ENCODE measurements at regions not wholly inside any gene's neighbourhood (a gene's known extent, or its start where the extent isn't known, plus 50 kb on each side); places are given as distances from the start of the nearest gene placed in this dataset.
A peak's percentile ranks its signal among the peaks of the same experiment; 100 is the strongest.

GRCh38 chr2:189249171-189249570 is 69.6 kb upstream of the COL5A2 start:
- Histone ChIP-seq H3K27me3 (ENCODE audit: control insufficient read depth in 2 of 2, insufficient read depth in 1 of 2, low read length in 1 of 2) (no peaks in the 10 kb centered on the region), H3K9me3 (ENCODE audit: control insufficient read depth in 2 of 2, insufficient read depth in 1 of 2, low read length in 1 of 2) (no peaks in the 10 kb centered on the region), H3K27ac (ENCODE audit: low read depth in 1 of 2, low read length in 1 of 2) (no peak overlapping the region), H3K4me1 (ENCODE audit: control insufficient read depth in 2 of 2, insufficient read depth in 2 of 2, low read length in 2 of 2) (no peaks in the 10 kb centered on the region), H3K36me3 (ENCODE audit: control insufficient read depth in 2 of 2, insufficient read depth in 2 of 2, low read length in 1 of 2) (no peaks in the 10 kb centered on the region), H3K4me3 (ENCODE audit: low read length in 2 of 2) (no peak overlapping the region)
- no peak for DNase-seq (ENCODE audit: low read depth in 6 of 9, low spot score in 9 of 9)

- no peaks in the 10 kb centered on the region for H3K36me3 ChIP-seq (ENCODE audit: control insufficient read depth in 2 of 2, insufficient read depth in 2 of 2, low read length in 1 of 2)
- no peak for DNase-seq (ENCODE audit: low read depth in 6 of 9, low spot score in 9 of 9)
- H3K4me3 ChIP-seq (ENCODE audit: low read length in 2 of 2) = no peak overlapping the region
- no peak overlapping the region for H3K27ac ChIP-seq (ENCODE audit: low read depth in 1 of 2, low read length in 1 of 2)
- H3K27me3 ChIP-seq (ENCODE audit: control insufficient read depth in 2 of 2, insufficient read depth in 1 of 2, low read length in 1 of 2) = no peaks in the 10 kb centered on the region
- 97% methylated on average over 5 of the region's 5 CpGs for WGBS
- no peaks in the 10 kb centered on the region for H3K9me3 ChIP-seq (ENCODE audit: control insufficient read depth in 2 of 2, insufficient read depth in 1 of 2, low read length in 1 of 2)
- H3K4me1 ChIP-seq (ENCODE audit: control insufficient read depth in 2 of 2, insufficient read depth in 2 of 2, low read length in 2 of 2) = no peaks in the 10 kb centered on the region
These were observed 70.3 kb upstream of the COL5A2 start for GRCh38 chr2:189249901-189250300.

- Histone ChIP-seq H3K27me3 (ENCODE audit: control insufficient read depth in 2 of 2, insufficient read depth in 1 of 2, low read length in 1 of 2) (no peaks in the 10 kb centered on the region), H3K27ac (ENCODE audit: low read depth in 1 of 2, low read length in 1 of 2) (no peak overlapping the region), H3K4me3 (ENCODE audit: low read length in 2 of 2) (no peak overlapping the region), H3K4me1 (ENCODE audit: control insufficient read depth in 2 of 2, insufficient read depth in 2 of 2, low read length in 2 of 2) (no peaks in the 10 kb centered on the region), H3K36me3 (ENCODE audit: control insufficient read depth in 2 of 2, insufficient read depth in 2 of 2, low read length in 1 of 2) (no peaks in the 10 kb centered on the region), H3K9me3 (ENCODE audit: control insufficient read depth in 2 of 2, insufficient read depth in 1 of 2, low read length in 1 of 2) (no peaks in the 10 kb centered on the region)
- WGBS = 89% methylated on average over 6 of the region's 6 CpGs
- DNase-seq (ENCODE audit: low read depth in 6 of 9, low spot score in 9 of 9) = no peak
These were observed 73.6 kb upstream of the COL5A2 start for GRCh38 chr2:189252991-189253675.

- Histone ChIP-seq H3K9me3 (ENCODE audit: control insufficient read depth in 2 of 2, insufficient read depth in 1 of 2, low read length in 1 of 2) (no peaks in the 10 kb centered on the region), H3K4me1 (ENCODE audit: control insufficient read depth in 2 of 2, insufficient read depth in 2 of 2, low read length in 2 of 2) (no peaks in the 10 kb centered on the region), H3K36me3 (ENCODE audit: control insufficient read depth in 2 of 2, insufficient read depth in 2 of 2, low read length in 1 of 2) (no peaks in the 10 kb centered on the region), H3K27ac (ENCODE audit: low read depth in 1 of 2, low read length in 1 of 2) (no peak overlapping the region), H3K4me3 (ENCODE audit: low read length in 2 of 2) (no peak overlapping the region), H3K27me3 (ENCODE audit: control insufficient read depth in 2 of 2, insufficient read depth in 1 of 2, low read length in 1 of 2) (no peaks in the 10 kb centered on the region)
- no peak for DNase-seq (ENCODE audit: low read depth in 6 of 9, low spot score in 9 of 9)
These were observed 74.3 kb upstream of the COL5A2 start for GRCh38 chr2:189253836-189254235.

GRCh38 chr2:189254268-189254883 is 74.8 kb upstream of the COL5A2 start:
- H3K9me3 ChIP-seq (ENCODE audit: control insufficient read depth in 2 of 2, insufficient read depth in 1 of 2, low read length in 1 of 2) = no peaks in the 10 kb centered on the region
- WGBS = 94% methylated on average over 4 of the region's 4 CpGs
- DNase-seq (ENCODE audit: low read depth in 6 of 9, low spot score in 9 of 9) = no peak
- peak overlapping the region in 1 of 2 donors; percentile 22 for H3K27ac ChIP-seq (ENCODE audit: low read depth in 1 of 2, low read length in 1 of 2)
- no peaks in the 10 kb centered on the region for H3K4me1 ChIP-seq (ENCODE audit: control insufficient read depth in 2 of 2, insufficient read depth in 2 of 2, low read length in 2 of 2)
- no peak overlapping the region for H3K4me3 ChIP-seq (ENCODE audit: low read length in 2 of 2)
- H3K27me3 ChIP-seq (ENCODE audit: control insufficient read depth in 2 of 2, insufficient read depth in 1 of 2, low read length in 1 of 2) = no peaks in the 10 kb centered on the region
- H3K36me3 ChIP-seq (ENCODE audit: control insufficient read depth in 2 of 2, insufficient read depth in 2 of 2, low read length in 1 of 2) = no peaks in the 10 kb centered on the region

- 96% methylated on average over 3 of the region's 3 CpGs for WGBS
- DNase-seq (ENCODE audit: low read depth in 6 of 9, low spot score in 9 of 9) = no peak
- no peaks in the 10 kb centered on the region for H3K27me3 ChIP-seq (ENCODE audit: control insufficient read depth in 2 of 2, insufficient read depth in 1 of 2, low read length in 1 of 2)
- H3K4me3 ChIP-seq (ENCODE audit: low read length in 2 of 2) = no peak overlapping the region
- H3K4me1 ChIP-seq (ENCODE audit: control insufficient read depth in 2 of 2, insufficient read depth in 2 of 2, low read length in 2 of 2) = no peaks in the 10 kb centered on the region
- H3K36me3 ChIP-seq (ENCODE audit: control insufficient read depth in 2 of 2, insufficient read depth in 2 of 2, low read length in 1 of 2) = no peaks in the 10 kb centered on the region
- no peak overlapping the region for H3K27ac ChIP-seq (ENCODE audit: low read depth in 1 of 2, low read length in 1 of 2)
- no peaks in the 10 kb centered on the region for H3K9me3 ChIP-seq (ENCODE audit: control insufficient read depth in 2 of 2, insufficient read depth in 1 of 2, low read length in 1 of 2)
These were observed 76.2 kb upstream of the COL5A2 start for GRCh38 chr2:189255711-189256110.

- no peak for DNase-seq (ENCODE audit: low read depth in 6 of 9, low spot score in 9 of 9)
- Histone ChIP-seq H3K27me3 (ENCODE audit: control insufficient read depth in 2 of 2, insufficient read depth in 1 of 2, low read length in 1 of 2) (no peaks in the 10 kb centered on the region), H3K4me1 (ENCODE audit: control insufficient read depth in 2 of 2, insufficient read depth in 2 of 2, low read length in 2 of 2) (no peaks in the 10 kb centered on the region), H3K4me3 (ENCODE audit: low read length in 2 of 2) (no peak overlapping the region), H3K9me3 (ENCODE audit: control insufficient read depth in 2 of 2, insufficient read depth in 1 of 2, low read length in 1 of 2) (no peaks in the 10 kb centered on the region), H3K27ac (ENCODE audit: low read depth in 1 of 2, low read length in 1 of 2) (no peak overlapping the region), H3K36me3 (ENCODE audit: control insufficient read depth in 2 of 2, insufficient read depth in 2 of 2, low read length in 1 of 2) (no peaks in the 10 kb centered on the region)
- 94% methylated on average over 6 of the region's 6 CpGs for WGBS
These were observed 79.2 kb upstream of the COL5A2 start for GRCh38 chr2:189258616-189259365.

GRCh38 chr2:189260361-189260814 is 80.8 kb upstream of the COL5A2 start:
- H3K27me3 ChIP-seq (ENCODE audit: control insufficient read depth in 2 of 2, insufficient read depth in 1 of 2, low read length in 1 of 2) = no peaks in the 10 kb centered on the region
- 88% methylated on average over 3 of the region's 3 CpGs for WGBS
- no peaks in the 10 kb centered on the region for H3K36me3 ChIP-seq (ENCODE audit: control insufficient read depth in 2 of 2, insufficient read depth in 2 of 2, low read length in 1 of 2)
- DNase-seq (ENCODE audit: low read depth in 6 of 9, low spot score in 9 of 9) = no peak
- no peaks in the 10 kb centered on the region for H3K9me3 ChIP-seq (ENCODE audit: control insufficient read depth in 2 of 2, insufficient read depth in 1 of 2, low read length in 1 of 2)
- H3K4me1 ChIP-seq (ENCODE audit: control insufficient read depth in 2 of 2, insufficient read depth in 2 of 2, low read length in 2 of 2) = no peaks in the 10 kb centered on the region
- no peak overlapping the region for H3K27ac ChIP-seq (ENCODE audit: low read depth in 1 of 2, low read length in 1 of 2)
- H3K4me3 ChIP-seq (ENCODE audit: low read length in 2 of 2) = no peak overlapping the region

GRCh38 chr2:189261431-189261841 is 81.9 kb upstream of the COL5A2 start:
- H3K36me3 ChIP-seq (ENCODE audit: control insufficient read depth in 2 of 2, insufficient read depth in 2 of 2, low read length in 1 of 2) = no peaks in the 10 kb centered on the region
- no peaks in the 10 kb centered on the region for H3K4me1 ChIP-seq (ENCODE audit: control insufficient read depth in 2 of 2, insufficient read depth in 2 of 2, low read length in 2 of 2)
- no peaks in the 10 kb centered on the region for H3K27me3 ChIP-seq (ENCODE audit: control insufficient read depth in 2 of 2, insufficient read depth in 1 of 2, low read length in 1 of 2)
- H3K9me3 ChIP-seq (ENCODE audit: control insufficient read depth in 2 of 2, insufficient read depth in 1 of 2, low read length in 1 of 2) = no peaks in the 10 kb centered on the region
- DNase-seq (ENCODE audit: low read depth in 6 of 9, low spot score in 9 of 9) = peak in 3 of 9 donors; percentile 2 to 37 (median 3)
- no peak overlapping the region for H3K4me3 ChIP-seq (ENCODE audit: low read length in 2 of 2)
- WGBS = 66% methylated on average over 2 of the region's 2 CpGs
- no peak overlapping the region for H3K27ac ChIP-seq (ENCODE audit: low read depth in 1 of 2, low read length in 1 of 2)

Measured in thymus (tissue), 11 donors.